ENCODE measurements at regions not wholly inside any gene's neighbourhood (a gene's known extent, or its start where the extent isn't known, plus 50 kb on each side); places are given as distances from the start of the nearest gene placed in this dataset.

DNA sequence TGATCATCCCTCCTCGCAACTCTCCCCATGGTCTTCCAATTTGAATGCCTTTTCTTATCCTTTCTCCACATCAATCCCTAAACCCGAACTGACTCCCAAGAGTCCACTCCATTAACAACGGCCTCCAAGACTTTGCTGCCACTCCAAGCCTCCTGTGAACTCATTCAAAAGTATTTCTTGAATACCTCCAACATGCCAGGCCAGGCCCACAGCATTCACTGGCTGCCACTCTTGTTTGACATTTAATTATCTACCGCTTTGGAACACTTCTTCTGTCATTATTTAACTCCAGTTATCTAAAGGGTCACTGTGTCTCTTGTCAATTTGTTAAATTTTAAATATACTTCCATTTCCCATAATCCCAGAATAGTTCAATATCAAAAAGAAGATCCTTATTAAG is 378.9 kb downstream of the EFNA5 start:
- DNase-seq = no peak

DNA sequence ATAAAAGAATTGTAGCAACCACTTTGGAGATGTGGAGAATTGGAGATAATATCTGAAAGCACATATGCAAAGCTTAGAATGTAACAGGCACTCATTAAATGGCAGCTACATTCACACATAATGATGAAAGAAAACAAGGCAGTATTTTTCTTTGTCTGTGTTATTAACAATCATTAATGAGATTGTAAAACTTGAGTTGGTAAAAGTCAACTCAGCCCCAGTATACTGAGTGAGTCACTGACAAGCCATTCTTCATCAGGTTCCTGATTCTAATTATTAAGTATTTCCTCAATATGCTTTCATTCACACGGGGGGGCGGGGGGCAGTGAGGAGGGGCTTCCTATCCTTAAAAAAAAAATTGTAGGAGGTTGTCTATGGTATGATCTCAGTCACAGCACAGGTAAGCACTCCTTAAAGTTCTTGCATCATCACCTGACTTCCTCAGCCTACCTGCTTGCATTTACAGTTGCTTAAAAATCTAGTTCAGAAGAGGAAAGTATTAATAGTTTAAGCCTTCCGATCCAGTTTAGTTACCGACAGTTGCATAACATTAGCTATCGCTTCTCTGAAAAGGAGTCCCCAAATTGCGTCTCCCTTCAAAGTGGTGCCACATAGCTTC is 379.8 kb downstream of the EFNA5 start:
- no peak for DNase-seq

DNA sequence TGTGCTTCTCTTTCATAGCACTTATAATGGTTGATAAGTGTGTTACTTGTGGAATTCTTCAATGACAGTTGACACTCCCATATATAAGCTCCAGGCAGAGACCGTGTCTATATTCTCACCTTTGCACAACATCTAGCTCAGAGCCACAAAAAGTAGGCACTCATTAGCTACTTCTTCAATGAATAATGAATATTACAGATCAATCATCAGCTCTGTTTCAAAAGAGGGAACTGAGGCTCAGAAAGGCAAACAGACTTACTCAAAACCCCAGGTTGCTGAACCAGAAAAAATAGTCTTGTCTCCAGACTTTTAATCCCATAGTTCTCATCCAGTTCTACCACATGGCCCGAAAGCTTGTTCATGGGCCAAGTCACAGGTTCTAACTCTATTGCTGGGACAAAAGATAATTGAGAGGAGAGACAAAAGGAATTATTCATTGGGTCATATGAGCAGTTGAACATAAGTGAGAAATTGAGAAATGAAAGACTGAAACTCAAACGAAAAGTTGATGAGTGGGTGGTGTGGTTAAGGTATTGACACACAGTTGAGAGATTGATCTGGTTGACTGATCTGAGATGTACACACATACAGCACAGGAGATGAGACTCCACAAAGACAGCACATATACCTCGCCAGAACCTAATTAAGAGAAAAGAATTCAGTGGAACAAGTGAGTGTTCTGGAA is 381.6 kb downstream of the EFNA5 start:
- DNase-seq = no peak

DNA sequence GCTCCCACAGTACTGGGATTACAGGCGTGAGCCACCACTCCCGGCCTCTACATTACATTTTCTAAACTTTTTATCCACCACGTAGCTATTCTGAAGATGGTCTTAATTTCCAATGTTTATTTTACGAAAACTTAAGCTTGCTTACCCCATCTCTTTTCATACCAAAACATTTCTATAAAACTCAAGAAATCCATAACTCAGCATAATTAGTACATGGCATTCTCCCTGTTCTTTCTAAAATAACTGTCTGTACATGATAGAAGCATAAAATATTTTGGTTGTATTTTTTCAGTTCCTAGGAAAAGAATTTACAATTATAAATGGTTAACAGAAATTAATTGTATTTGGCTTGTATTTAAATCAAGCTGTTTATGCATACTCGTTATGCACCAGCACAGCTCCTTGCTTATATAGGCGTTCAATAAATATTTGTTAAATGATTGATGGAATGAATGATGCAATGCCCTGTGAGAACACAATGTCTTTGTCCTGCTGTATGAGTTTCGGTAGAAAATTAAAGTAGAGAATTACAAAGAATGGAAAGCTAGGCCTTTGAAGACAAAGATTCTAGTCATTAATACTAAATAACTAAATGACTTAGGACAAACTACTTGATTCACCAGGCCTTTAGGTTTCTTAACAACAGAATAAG is 384.2 kb downstream of the EFNA5 start:
- DNase-seq = no peak

DNA sequence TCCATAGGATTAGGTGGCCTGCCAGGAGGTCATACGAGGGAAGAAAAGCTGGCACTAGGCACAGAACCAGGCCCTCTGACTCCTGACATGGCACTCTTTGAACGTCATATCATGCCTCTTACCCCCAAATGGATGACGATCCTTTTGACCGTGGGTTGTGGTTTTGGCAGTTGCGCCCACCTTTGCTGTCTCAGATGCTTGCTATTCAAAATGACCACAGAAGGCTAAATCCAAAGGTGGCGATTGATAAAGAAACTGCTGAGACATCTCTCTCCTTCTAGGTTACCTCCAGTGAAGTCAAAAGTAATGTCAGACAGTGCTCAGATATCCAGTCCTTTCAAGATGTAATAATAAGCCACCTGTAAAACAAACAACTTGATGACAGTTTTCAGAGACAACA is 385.0 kb downstream of the EFNA5 start:
- DNase-seq = no peak

DNA sequence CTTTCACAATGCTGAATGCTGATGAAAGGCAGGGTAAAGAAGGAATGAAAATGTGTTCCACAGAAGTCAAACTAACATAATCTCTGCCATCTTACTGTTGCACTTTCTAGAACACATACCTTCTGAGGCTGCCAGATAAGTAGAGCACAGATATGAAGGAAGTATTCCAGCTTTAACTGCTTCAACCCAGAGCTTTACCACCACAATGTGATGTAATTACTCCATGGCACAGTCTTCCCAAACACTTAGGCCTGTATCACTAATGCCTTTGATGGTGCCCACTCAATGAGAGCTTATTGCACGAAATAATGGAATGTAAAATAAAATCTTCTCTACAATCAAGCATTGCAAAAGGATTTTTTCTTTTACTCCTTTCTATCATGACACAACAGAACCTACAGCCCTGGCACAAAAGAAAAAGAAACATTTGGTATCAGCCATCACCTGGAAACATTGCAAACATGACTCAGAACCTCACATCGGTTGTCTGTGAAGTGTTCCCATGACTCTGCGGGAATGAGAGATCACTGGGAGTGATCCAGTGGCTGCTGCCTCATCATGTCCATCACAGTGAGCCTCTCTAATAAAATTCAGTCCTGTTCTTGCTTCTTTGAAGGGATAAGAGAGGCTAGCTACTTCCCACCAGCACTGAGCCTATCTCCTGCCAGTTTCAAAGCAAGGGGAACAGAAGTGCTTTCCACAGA is 385.8 kb downstream of the EFNA5 start:
- no peak for DNase-seq

DNA sequence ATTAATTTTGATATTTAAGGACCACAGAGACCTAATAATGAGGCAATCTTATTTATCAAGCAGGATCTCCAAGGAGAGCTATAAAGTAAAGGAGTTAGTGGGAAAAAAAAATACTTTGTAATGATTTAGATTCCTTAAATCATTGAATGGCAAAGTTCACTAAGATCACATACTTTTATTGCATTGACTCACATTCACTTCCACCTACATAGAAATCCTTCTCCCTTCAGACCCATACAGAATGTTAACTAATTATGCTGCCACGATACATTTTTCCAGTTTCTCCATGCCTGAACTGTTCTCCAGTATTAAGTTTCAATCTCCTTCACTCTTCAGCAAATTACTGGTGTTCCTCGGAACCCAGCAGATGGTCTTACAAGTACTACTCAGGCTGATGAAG is 388.7 kb downstream of the EFNA5 start:
- no peak for DNase-seq

DNA sequence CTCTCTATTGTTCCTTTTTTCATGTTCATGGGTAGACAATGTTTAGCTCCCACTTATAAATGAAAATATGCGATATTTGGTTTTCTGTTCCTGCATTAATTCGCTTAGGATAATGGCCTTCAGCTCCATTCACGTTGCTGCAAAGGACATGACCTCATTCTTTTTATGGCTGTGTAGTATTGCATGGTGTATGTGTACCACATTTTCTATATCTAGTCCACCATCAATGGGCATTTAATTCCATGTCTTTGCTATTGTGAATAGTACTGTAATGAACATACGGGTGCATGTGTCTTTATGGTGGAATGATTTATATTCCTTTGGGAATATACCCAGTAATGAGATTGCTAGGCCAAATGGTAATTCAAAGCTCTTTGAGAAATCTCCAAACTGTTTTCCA is 392.0 kb downstream of the EFNA5 start:
- no peak for DNase-seq

DNA sequence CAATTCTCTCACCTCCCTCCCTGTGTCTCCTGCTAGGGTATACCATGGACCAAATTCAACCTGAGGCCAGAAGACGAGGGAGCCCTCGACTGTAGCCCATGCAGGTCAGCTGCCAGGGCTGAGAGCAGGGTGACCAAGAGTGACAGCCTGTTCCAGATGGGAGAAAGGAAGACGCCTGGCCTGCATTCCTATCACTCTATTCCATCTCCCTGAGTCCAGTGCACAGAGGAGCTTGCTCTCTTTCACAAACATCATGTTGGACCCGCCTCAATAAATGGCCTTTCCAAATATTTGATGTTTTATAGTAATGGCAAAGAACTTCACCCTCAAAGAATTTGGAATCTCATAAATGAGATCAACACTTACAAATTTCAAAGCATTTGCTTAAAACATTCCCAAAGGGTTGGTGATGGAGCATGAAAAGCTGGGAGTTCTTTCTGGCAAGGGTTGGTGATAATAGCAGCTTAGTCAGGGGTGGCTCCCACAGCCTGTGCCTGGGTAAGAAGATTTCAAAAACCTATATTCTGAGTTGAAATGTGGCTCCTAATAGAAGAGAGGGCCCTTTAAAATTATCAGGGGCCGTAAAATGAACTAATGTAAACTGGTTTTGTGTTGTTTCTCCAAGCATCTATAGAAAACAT is 393.1 kb downstream of the EFNA5 start:
- DNase-seq = no peak

DNA sequence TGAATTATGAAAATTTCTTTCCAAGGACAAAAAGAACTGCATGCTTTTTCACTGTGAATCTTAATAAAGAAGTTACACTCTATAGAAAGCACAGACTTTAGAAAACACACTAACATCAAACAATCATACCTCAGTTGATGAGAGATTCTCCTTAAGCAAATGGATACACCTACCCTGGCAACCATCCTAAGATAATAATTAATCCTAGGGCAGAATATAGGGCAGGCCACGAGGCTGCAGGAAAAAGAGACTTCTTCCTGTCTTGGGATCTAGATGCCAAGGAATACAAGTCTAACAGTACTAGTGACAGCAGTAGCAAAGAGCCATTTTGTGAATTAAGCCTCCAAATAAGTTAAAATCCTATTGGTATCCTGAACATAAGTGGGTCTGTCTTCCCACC is 395.4 kb downstream of the EFNA5 start:
- no peak for DNase-seq

DNA sequence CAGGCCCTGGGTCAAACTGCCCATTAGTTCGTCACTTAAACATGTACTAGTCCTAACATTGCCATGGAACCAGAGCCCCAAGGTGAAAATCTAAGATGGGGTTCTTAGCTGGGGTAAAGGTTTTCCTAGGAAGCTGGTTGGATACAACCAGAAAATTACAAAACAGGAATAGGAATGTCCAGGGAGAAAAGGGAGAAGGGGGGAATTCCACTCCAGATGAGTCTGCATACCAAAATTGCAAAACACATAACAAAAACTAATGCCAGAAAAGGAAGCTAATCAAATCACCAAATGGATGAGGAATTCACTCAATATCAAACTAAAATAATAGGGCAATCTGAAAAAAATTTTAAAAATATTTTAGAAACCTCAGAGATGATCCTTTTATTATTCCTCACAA is 396.2 kb downstream of the EFNA5 start:
- no peak for DNase-seq

DNA sequence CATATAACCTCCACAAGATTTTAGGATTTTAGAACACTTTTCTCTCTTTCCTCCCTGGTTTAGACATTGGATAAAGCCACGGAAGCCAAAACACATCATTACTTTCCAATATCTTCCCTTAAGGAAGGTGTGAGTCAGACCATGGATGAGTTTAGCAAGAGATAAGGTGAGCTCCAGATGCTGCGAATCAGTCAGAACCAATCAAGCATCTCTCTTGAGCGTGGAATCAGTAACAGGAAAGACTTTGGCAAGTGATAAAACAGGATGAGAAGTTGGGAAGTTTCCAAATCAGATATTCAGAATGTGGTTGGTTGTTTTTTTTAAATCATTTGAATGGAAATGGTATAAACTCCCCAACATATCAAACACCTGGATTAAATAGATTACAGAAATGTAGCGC is 397.8 kb downstream of the EFNA5 start:
- DNase-seq = no peak

DNA sequence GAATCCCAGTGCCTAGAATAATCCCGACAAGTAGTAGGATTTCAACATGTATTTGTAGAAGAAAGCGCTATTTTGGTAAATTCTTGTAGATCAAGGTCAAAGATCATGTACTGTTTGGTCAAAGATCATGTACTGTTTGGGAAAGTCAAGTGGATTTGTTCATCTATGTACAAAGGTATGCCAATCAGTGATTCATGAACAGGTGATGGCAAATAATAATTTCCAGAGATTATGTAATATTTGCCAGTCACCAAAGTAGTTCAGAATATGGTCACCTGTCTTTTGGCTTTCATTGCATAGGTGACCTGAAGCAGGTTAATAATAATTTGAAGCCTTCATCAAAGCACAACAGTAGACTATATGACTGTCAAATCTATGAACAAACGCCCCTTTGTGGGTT is 398.2 kb downstream of the EFNA5 start:
- no peak for DNase-seq

DNA sequence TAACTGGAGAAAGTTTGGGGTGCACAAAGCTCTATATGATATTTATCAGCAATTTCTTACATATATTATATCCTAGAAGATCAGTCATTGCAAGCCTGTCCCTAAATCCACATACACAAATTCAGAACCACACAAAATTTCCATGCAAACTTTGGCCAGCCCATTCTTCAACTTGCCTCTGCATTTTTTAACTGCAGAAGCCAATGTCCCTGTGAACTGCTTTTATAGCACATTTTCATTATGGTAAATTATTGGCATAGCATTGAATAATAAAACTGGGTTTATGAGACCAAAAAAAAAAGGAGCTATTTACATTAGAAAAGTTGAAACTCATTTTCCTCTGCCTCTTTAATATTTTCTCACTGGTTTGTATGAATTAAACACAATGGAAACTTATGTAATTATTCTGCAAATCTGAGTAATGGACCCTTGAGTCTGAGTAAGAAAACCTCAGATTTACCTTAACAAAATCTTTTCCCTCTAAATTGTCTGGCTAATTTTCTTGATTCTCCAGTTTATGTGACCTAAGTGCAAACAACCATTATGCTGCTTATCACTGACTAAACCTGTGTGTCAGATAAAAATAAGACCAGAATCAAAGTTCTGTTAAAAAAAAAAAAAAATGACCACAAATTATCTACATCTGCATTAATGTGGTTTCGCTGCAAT is 398.9 kb downstream of the EFNA5 start:
- DNase-seq = no peak

DNA sequence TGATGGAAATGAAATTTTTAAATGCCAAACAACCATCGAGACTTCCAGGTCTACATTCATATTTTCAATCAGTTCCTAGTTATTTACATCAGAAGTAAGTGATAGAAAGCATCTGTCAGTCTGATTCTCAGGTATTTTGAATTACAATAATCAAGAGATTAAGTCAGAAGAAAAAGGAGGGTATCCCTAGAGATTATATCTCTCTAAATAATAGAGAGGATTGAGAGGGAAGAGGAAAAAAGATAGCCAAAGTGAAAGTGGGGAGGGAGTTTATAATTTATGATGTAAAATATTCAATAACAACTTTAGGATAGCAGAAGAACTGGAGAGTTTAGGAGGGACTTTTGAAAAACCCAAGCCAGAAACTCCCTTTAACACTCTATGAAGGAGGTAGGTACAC is 400.2 kb downstream of the EFNA5 start:
- no peak for DNase-seq

DNA sequence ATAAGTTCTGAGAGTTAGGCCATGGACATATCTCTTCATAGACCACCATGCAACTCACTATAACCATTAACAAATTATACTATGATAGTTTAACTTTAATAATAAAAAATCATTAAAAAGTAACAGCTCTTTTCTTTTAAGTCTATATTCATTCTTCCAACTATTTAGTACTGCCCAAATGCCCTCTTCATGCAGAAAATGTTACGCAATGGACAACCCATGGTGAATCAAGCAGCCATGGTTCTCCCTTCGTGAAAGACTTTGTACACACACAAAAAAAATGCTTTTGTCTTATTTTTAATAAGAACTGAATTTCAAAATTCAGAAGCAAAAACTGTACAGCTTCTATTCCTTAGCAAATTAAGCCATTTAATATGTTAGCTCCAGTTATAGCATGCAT is 401.1 kb downstream of the EFNA5 start:
- no peak for DNase-seq

DNA sequence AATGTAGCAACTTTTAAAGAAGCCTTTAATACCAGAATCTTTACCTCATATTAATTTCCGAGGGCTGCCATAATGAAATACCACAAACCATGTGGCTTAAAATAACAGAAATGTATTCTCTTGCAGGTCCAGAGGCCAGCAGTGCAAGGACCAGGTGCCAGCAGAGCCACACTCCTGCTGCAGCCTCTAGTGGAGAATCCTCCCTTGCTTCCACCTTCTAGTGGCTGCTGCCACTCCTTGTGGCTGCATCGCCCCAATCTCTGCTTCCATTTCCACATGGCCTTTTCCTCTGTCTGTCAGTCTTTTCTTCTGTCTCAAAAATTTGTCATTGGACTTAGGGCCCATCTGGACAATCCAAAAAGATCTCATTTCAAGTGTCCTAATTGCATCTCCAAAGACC is 401.5 kb downstream of the EFNA5 start:
- no peak for DNase-seq

DNA sequence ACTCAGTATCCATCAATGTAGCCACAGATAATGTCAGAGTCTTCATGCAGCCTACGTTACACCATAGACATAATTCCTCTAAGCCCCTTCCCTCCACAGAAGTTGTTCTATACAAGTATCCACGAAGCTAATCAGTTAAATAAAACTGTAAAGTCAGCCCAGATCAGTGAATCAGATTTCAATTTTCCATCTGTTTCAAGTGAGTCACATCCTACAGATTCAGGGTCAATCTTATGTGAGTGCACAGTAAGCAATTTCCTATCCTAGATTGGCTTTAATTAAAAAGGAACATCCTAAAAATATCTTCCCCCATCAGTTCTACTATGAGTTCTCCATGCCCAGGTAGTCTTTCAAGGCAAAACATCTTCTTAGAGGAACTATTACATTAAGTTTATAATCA is 402.5 kb downstream of the EFNA5 start:
- no peak for DNase-seq

DNA sequence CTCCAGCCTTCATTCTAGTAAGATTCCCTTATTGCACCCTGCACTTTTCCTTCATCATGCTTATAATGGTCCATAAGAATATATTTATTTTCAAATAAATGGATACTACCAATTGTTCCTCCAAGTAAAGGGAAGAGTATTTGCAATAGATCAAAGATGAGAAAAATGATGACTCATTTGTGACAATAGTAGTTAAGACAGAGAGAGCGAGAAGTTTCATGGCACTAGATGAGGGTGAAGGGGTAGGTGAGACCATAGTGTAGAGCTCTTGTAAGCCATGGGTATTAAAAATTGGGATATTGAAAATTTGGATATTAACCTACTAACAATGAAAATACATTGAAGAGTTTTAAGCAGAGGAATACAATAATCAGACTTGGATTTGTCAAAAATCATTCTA is 404.6 kb downstream of the EFNA5 start:
- no peak for DNase-seq

DNA sequence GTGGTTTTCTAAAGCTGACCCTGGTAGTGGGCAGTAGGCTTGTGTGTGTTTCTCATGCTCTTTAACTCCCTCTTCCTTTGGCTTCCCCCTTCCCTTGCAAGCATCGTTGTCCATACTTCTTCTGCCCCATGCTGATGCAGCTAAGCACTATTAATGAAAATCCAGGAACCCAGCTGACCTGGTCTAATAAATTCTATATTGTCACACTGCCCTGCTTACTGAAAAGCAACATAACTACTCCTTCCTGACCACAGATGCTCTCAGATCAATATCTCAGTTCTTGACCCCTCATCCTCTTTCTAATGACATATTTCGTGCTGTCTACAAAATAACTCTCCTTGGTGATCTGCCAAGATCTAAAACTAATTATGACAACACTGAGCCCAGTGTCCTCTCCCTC is 405.5 kb downstream of the EFNA5 start:
- no peak for DNase-seq

DNA sequence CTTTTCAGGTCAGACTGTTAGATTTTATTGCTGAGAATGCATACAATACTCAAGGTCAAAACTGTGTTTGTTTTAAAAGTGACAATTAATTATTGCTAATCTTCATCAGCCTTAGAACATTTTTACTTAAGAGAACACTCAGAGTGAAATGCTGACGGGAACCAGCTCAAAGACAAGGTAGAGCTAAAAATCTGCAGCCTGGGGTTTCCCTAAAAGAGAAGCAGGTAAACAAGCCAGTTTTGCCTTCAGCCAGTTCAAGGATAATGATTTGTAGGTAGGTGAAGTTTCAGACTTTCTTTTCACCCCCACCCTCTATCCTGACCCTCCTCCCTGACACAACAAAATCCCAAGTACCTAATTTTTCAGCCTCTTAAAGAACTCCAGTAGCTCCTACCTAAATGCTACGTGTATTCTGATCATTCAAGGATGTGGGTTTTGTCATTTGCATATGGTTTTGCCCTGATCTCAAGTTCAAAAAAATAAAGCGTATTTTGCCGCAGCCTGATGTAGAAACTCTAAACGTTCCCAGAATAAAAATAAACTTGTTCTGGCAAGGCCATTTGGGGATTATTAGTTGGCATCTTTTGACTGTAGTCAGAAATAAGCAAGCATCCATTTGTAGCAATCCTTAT is 407.2 kb downstream of the EFNA5 start:
- peak; percentile 44 for DNase-seq

DNA sequence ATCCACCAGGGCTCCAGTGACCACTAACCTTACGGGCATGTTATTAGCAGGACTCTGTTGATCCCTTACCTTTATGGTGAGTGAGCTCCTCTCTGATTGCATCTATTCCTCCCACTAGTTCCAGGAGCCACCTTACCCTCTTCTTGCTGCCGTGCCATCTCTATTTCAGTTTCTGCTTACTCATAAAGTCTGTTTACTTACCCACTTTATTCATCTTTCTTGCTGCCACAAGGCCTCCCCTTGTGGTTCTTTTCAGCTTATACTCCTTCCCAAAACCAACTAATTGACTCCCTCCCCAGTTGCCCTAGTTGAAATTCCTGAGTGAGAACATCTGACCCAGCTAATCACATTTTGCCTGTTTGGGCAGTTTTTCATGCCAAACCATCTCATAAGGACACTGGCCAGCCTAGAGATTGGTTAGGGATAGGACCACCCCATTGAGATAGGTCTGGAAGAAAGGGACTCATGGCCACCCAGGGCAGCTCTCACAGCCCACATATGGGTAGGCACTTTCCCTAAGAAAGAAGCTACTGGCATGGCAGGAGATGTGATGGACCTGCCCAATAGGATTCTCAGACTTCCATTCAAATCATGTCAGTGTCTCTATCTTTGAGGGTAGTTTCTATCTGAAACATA is 412.7 kb downstream of the EFNA5 start:
- no peak for DNase-seq

Data from CD4-positive, alpha-beta T cell treated with Interleukin-4 for 4 hours (primary cell).